ENCODE measurements at regions not wholly inside any gene's neighbourhood (a gene's known extent, or its start where the extent isn't known, plus 50 kb on each side); places are given as distances from the start of the nearest gene placed in this dataset.

GRCh38 chr1:30321996-30322858 lies 401.2 kb downstream of the MATN1 start:
- no peak overlapping the region for H3K4me3 ChIP-seq (ENCODE audit: low read depth, low read length)
- CTCF ChIA-PET = no interaction called here

GRCh38 chr1:30321246-30321910 lies 402.0 kb downstream of the MATN1 start:
- ChIA-PET CTCF (no interaction called here), POLR2A (interaction anchor here (0.7 kb wide), 1 partner anchor 52 kb away, joined by 3 read pairs; no protein-coding TSS in a partner anchor)
- Histone ChIP-seq H3K27me3 (ENCODE audit: control insufficient read depth, insufficient read depth, low read length) (no peaks in the 10 kb centered on the region; the same call in 1 of the 2 replicates), H3K4me3 (ENCODE audit: low read depth, low read length) (no peak overlapping the region), H3K36me3 (ENCODE audit: control insufficient read depth, insufficient read depth, low read length) (no peaks in the 10 kb centered on the region)
- no peak for DNase-seq (ENCODE audit: low read depth)
- TF ChIP-seq, protein P1, sequence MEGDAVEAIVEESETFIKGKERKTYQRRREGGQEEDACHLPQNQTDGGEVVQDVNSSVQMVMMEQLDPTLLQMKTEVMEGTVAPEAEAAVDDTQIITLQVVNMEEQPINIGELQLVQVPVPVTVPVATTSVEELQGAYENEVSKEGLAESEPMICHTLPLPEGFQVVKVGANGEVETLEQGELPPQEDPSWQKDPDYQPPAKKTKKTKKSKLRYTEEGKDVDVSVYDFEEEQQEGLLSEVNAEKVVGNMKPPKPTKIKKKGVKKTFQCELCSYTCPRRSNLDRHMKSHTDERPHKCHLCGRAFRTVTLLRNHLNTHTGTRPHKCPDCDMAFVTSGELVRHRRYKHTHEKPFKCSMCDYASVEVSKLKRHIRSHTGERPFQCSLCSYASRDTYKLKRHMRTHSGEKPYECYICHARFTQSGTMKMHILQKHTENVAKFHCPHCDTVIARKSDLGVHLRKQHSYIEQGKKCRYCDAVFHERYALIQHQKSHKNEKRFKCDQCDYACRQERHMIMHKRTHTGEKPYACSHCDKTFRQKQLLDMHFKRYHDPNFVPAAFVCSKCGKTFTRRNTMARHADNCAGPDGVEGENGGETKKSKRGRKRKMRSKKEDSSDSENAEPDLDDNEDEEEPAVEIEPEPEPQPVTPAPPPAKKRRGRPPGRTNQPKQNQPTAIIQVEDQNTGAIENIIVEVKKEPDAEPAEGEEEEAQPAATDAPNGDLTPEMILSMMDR (IDR thresholded peaks at IDR 0.05; ENCODE audit: insufficient read depth, low read depth, low read length) = no peak

More at GRCh38 chr1:30321996-30322858, 401.2 kb downstream of the MATN1 start:
- no peak for DNase-seq (ENCODE audit: low read depth)
- Histone ChIP-seq H3K36me3 (ENCODE audit: control insufficient read depth, insufficient read depth, low read length) (no peaks in the 10 kb centered on the region), H3K27me3 (ENCODE audit: control insufficient read depth, insufficient read depth, low read length) (no peaks in the 10 kb centered on the region; the same call in 1 of the 2 replicates)
- POLR2A ChIA-PET = interaction anchor here (0.7 kb wide), 1 partner anchor 51 kb away, joined by 3 read pairs; no protein-coding TSS in a partner anchor
- TF ChIP-seq, protein P1 (IDR thresholded peaks at IDR 0.05; ENCODE audit: insufficient read depth, low read depth, low read length) = no peak

- Histone ChIP-seq H3K4me3 (ENCODE audit: low read depth, low read length) (no peak overlapping the region), H3K36me3 (ENCODE audit: control insufficient read depth, insufficient read depth, low read length) (no peaks in the 10 kb centered on the region), H3K27me3 (ENCODE audit: control insufficient read depth, insufficient read depth, low read length) (no peaks in the 10 kb centered on the region; the same call in 1 of the 2 replicates)
- ChIA-PET POLR2A (no interaction called here), CTCF (interaction anchor here (0.6 to 1.4 kb wide), 3 partner anchors 21 to 1675 kb away, joined by 3 read pairs; no protein-coding TSS in a partner anchor)
- no peak for DNase-seq (ENCODE audit: low read depth)
- TF ChIP-seq, protein P1 (IDR thresholded peaks at IDR 0.05; ENCODE audit: insufficient read depth, low read depth, low read length) = no peak
Measured at GRCh38 chr1:30320581-30320890, 402.8 kb downstream of the MATN1 start.

DNA sequence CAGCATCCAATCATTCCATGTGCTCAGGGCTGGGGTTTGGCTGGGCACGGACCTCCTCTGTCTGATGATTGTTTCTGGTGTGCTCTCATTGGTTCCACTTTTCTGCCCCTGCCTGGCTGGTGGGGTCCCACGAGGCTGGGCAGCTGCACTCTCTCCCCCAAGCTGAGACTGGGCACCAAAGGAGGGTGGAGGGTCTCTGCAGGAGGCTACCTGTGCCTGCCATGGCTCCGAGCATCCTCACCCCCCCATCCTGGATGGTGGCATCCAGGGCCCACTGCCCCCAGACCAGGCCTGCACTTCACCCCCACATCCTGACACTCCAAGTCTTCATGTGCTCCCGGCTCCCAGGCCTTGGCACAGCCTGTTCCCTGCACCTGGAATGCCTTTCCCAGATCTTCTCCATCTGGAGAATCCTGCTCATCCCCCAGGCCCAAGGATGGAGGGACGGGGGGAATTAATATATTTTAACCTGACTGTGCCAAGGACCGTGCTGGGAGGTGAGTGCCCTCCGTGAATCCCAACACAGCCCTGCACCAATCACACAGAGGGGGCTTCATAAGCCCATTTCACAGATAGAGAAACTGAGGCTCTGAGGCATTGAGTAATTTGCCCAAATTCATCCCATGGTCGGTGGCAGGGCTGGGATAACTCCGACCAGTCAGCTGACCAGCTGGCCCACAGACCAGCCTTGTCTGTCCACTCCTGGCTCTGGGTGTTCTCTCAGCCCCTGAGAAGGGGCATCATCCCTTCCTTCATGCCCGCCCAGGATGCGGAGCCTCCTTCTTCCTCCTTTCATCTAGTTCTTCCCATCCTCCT lies 403.4 kb downstream of the MATN1 start:
- TF ChIP-seq, protein P1 (IDR thresholded peaks at IDR 0.05; ENCODE audit: insufficient read depth, low read depth, low read length) = no peak
- POLR2A ChIA-PET = no interaction called here

More for the DNA sequence above, 403.4 kb downstream of the MATN1 start:
- no peak for DNase-seq (ENCODE audit: low read depth)
- H3K36me3 ChIP-seq (ENCODE audit: control insufficient read depth, insufficient read depth, low read length) = no peaks in the 10 kb centered on the region
- H3K4me3 ChIP-seq (ENCODE audit: low read depth, low read length) = no peak overlapping the region
- H3K27me3 ChIP-seq (ENCODE audit: control insufficient read depth, insufficient read depth, low read length) = no peaks in the 10 kb centered on the region; the same call in 1 of the 2 replicates
- CTCF ChIA-PET = interaction anchor here (0.6 to 1.4 kb wide), 3 partner anchors 22 to 1675 kb away, joined by 3 read pairs; no protein-coding TSS in a partner anchor

Data from BJ (cell line).